ENCODE measurements at regions not wholly inside any gene's neighbourhood (a gene's known extent, or its start where the extent isn't known, plus 50 kb on each side); places are given as distances from the start of the nearest gene placed in this dataset.

DNA sequence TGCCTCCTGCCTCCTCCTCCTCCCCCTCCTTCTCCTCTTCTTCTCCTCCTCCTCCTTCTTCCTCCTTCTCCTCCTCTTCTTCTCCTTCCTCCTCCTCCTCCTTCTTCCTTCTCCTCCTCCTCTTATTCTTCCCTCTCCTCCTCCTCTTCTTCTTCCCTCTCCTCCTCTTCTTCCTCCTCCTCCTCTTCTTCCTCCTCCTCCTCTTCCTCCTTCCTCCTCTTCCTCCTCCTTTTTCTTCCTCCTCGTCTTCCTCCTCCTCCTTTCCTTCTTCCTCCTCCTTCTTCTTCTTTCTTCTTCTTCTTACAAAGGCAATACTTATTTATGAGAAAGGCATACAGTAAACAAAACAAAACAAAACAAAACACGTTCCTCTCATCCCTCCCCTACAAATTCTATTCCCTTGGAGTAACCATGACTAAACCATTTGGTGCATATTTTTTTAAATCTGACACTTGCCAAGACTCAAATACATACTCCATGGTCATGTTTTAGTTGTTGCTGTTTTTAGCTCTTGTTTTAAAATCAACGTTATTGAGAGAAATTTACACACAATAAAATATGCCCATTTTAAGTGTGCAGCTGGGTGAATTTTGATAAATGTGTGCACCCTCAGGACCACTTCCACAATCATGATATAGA, 135.6 kb downstream of the FOXD1 start:
- Mint-ChIP-seq H3K4me3 (no peak overlapping the region), H3K27ac (no peak overlapping the region), H3K36me3 (no peaks in the 10 kb centered on the region), H3K4me1 (peaks cover 4% of the 10 kb centered on the region), H3K9me3 (no peaks in the 10 kb centered on the region), H3K27me3 (peaks cover 91% of the 10 kb centered on the region)
- DNase-seq = no peak

DNA sequence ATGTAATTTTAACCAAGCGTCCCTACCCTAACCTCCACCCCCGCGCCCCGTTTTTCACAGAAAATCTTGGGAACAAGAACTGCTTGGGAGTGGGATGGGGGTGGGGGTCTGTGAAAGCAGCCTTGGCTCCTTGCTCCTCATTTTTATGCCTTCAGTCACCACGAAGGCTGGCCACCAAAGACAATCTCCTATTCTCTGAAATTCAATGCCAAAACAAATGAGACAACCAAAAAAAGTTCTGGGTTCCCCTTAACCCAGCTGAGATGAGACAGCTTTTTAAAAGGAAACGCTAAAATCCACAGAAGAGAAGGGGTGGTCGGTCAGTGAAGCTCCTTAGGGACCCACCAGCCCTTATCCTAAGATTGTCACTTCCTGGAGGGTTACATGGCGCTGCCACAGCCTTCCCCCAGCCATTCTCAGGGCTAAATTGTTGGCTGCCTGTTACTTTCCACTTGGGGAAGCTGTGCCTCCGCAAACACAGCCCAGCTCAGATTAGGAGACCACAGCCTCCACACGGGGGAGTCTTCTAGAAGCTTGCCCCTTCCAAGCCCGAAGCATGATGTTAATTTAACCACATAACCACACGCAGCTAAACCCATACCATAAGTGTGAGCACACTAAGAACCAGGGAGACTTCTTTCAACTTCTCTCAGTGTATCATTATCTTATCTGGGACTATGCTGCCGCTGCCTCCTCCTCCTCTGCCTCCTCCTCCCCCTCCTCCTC, 136.3 kb downstream of the FOXD1 start:
- Mint-ChIP-seq H3K36me3 (no peaks in the 10 kb centered on the region), H3K9me3 (no peaks in the 10 kb centered on the region), H3K27ac (no peak overlapping the region), H3K27me3 (peaks cover 95% of the 10 kb centered on the region), H3K4me1 (peaks cover 4% of the 10 kb centered on the region), H3K4me3 (no peak overlapping the region)
- DNase-seq = peak; percentile 30

DNA sequence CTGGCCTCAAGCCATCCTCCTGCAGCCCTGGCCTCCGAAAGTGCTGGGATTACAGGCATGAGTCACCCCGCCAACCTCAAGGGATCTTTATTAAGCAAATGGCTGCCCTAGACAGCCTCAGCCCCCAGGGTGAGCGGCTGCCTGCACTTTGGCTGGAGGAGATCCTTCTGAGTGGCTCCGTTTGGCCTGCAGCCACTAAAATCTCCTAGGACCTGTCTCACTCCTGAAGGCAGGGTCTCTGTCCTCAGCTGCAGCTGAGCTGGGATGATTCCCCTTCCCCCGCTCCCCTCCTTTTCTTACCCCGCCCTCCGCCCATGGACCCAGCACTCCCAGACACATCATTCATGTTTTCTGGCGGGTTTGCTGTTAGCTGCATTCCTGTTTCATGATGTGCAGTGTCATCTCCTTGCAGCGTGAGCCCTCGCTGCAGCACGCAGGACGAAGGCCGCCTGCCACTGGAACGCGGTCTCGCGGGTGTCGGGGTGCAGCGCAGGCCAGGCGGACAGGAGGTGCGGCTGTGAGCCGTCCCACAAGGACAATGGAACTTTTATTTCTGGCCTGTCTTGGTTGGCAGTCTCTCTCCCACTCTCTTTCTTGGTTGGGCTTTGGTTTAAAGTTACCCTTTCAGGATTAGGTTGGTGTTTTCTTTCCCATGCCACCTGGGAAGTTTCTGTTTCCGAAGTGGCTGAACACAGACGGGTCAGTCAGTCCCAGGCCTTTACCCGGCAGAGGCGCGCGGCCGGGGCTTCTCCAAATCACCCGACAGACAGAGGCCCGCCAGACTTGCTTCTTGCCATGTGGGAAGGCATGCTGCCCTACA, 137.1 kb downstream of the FOXD1 start:
- Mint-ChIP-seq H3K27me3 (peaks cover 96% of the 10 kb centered on the region), H3K36me3 (no peaks in the 10 kb centered on the region), H3K4me1 (peaks cover 4% of the 10 kb centered on the region), H3K27ac (no peak overlapping the region), H3K4me3 (no peak overlapping the region), H3K9me3 (no peaks in the 10 kb centered on the region)
- no peak for DNase-seq

DNA sequence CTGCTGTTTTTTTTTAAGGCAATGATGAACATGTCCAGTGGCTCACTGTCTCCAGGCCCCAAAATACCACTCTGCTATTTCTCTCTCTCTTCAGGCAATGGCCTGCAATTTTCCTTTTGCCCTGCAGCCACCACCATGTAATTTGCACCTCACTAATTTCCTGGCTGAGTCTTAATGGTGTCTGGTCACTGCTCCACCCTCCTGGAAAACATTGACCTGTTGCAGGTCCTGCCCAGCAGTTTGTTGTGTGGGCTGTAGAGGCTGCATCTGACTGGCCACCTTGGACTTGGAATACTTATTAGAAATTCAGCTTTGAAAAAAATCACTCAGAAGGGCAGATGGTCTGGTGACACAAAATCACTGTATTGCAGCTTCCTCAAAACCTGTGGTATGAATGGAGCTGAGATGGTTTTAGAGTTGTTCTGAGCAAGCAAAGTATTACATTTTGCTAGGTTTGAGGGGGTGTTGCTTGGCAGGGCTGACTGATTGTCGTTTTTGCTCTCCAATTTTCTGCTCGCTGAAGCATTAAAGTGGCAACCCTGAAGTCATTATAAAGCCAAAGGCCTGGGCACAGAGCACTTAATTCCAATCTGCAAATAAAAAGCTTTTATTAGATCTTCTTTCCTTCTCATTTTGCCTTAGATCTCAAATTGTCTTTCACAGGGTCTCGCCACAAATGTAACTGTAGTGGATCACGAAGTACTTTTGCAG, 134.8 kb downstream of the TMEM174 start:
- H3K27me3 Mint-ChIP-seq = peaks cover 93% of the 10 kb centered on the region
- H3K4me1 Mint-ChIP-seq = peaks cover 6% of the 10 kb centered on the region
- no peak for DNase-seq
- no peak overlapping the region for H3K27ac Mint-ChIP-seq
- peaks cover 1% of the 10 kb centered on the region for H3K36me3 Mint-ChIP-seq
- H3K4me3 Mint-ChIP-seq = no peak overlapping the region
- peaks cover 2% of the 10 kb centered on the region for H3K9me3 Mint-ChIP-seq

DNA sequence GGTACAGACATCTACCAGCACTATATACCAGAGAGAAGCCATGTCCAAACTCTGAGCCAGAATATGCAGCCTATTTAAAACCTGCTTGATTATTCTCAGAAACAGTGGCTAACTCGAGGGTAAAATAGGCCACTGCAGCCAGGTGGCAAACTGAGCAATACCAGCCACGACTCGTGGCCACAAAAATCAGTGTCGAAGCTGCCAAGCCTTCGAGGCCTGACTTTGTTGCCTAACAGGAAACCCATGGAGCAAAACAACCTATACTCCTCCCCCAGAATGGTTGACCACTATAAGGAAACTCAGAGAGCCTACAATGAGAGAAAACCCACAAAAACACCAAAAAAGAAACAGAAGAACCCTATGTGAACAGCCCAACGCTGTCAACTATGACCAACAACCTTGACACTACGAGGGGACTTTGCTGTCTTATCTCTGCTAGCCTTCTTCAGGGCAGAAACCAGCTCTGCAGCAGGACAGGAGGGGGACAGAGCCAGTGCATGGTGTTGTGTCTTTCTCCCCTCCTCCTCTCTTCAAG, 133.8 kb downstream of the TMEM174 start:
- H3K9me3 Mint-ChIP-seq = peaks cover 3% of the 10 kb centered on the region
- peaks cover 3% of the 10 kb centered on the region for H3K4me1 Mint-ChIP-seq
- no peak overlapping the region for H3K4me3 Mint-ChIP-seq
- no peak for DNase-seq
- H3K27ac Mint-ChIP-seq = no peak overlapping the region
- H3K36me3 Mint-ChIP-seq = peaks cover 3% of the 10 kb centered on the region
- peaks cover 93% of the 10 kb centered on the region for H3K27me3 Mint-ChIP-seq

DNA sequence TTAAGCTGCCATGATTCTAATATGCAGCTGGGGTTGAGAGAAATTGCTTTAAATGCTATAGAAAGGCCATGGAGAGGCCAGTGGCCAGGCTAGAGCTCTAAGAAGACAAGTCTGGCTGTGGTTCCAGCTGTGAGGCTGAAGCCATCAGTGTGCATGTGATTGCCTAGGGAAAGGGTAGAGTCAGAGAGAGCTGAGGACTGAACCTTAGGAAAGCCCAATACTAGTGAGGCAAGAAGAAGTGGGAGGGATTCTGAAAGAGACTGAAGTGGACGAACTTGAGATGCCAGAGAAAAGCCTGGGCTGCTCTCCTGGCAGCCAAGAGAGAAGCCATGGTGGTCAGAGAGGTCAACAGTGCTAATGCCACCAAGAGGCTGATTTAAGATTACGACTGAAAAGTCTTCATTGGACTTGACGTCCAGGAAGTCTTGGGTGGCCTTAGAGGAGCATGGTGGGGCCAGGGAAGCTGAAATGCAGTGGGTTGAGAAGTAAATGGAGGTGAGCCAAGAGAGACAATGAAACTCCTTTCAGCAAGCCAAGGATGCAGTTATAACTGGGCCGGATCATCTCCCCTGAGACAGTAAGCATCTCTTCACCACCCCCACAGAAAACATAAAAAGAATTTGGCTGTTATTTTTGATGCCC, 133.2 kb downstream of the TMEM174 start:
- Mint-ChIP-seq H3K27me3 (peaks cover 93% of the 10 kb centered on the region), H3K36me3 (peaks cover 3% of the 10 kb centered on the region), H3K9me3 (peaks cover 3% of the 10 kb centered on the region), H3K4me1 (peaks cover 3% of the 10 kb centered on the region), H3K27ac (no peak overlapping the region), H3K4me3 (no peak overlapping the region)
- no peak for DNase-seq

DNA sequence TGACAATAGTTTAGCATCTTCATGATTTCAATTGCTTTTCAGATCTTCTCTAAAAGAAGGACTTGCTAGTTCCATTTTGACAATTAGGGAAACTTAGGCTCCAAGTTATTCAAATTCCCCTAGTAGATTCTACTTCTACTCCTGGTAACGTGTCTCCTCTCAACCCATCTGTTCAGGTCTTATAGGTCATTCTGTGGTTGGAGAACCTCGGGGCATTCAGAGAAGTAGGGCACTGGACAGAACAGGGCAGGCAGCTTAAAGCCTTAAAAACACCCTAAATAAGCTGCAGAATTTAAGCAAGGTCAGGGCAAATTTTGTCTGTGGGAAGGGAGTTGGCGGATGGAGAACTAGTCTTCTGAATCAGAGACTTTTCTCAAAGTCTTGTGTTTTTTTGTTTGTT, 132.4 kb downstream of the TMEM174 start:
- Mint-ChIP-seq H3K4me3 (no peak overlapping the region), H3K27me3 (peaks cover 95% of the 10 kb centered on the region), H3K4me1 (peaks cover 7% of the 10 kb centered on the region), H3K9me3 (peaks cover 3% of the 10 kb centered on the region), H3K36me3 (peaks cover 5% of the 10 kb centered on the region), H3K27ac (no peak overlapping the region)
- no peak for DNase-seq

DNA sequence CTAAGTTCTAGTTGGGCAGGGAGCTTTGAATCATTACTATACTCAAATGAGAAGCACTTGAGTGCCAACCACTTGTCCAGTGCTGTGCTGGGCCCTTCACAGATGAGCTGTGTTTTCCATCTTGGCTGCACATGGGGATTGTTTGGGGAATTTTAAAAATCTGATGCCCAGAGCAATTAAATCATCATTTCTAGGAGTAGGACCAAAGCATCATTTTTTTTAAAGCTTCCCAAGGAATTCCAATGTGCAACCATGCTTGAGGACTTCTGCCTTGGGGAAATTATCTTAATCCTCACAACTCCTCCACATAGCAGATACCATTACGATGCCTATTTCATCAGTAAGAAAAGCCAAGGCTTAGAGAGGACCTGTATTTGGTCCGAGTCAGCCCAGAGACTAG, 131.4 kb downstream of the TMEM174 start:
- no peak for DNase-seq
- H3K27me3 Mint-ChIP-seq = peaks cover 95% of the 10 kb centered on the region
- H3K4me1 Mint-ChIP-seq = peaks cover 16% of the 10 kb centered on the region
- H3K4me3 Mint-ChIP-seq = no peak overlapping the region
- H3K36me3 Mint-ChIP-seq = peaks cover 5% of the 10 kb centered on the region
- no peak overlapping the region for H3K27ac Mint-ChIP-seq
- peaks cover 3% of the 10 kb centered on the region for H3K9me3 Mint-ChIP-seq

DNA sequence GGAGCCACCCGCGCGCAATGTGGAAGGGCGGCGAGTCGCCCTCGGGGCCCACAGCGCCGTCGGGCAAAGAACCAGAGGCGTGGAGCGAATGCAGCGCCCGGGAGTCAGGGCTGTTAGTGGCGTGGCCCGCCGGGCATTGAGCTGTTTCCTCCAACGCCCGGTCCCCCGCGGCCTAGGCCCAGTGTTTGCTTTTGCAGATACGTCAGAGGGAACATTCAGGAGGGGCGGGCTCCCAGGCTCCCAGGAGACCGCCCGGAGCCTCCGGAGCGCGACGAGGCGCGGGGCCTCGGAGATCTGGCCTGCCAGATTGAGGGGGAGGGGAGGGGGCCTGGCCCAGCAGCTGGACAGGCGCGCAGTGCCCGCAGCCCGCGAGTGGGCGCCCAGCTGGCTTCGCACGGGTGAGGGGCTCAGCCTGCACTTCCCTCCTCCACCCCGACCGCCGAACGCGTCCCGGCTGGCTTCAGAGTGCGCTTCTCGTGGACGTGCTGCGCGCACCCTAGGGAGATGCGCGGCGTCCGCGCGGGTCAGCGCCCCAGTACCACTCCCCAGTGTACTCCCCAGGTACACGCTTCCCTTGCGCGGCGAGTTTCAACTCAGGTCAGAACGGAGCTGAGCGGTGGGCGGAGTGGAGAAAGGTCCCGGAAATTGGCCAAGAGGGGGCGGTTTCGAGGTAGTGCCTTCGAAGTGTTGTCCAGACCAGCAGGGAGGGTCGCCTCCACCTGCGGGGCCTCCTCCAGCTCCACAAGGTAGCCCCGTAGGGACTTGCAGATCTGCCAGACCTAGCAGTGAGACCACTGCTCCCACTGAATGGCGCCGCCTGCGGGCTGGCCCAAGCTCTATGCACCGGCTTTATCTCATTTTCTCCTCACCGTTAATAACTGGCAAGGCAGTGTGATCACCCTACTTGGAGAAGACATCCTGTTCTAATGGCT, 130.4 kb downstream of the TMEM174 start:
- Mint-ChIP-seq H3K4me3 (no peak overlapping the region), H3K27me3 (peaks cover 97% of the 10 kb centered on the region), H3K9me3 (peaks cover 3% of the 10 kb centered on the region), H3K27ac (no peak overlapping the region), H3K4me1 (peaks cover 23% of the 10 kb centered on the region), H3K36me3 (peaks cover 5% of the 10 kb centered on the region)
- no peak for DNase-seq

DNA sequence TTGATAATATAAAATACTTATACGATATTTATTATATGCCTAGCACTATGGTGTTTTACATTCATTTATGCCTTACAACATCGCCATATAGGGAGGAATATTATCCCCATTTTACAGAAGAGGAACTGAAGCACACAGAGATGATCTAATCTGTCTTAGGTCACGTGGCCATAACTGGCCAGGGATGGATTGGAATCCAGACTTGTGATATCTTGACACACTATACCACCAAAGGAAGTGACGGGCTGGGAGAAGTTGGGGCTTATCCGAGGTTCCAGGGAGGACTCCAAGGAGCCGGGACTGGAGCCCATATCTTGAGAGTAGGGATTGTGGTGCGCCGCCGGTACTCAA, 129.8 kb downstream of the TMEM174 start:
- H3K4me3 Mint-ChIP-seq = no peak overlapping the region
- DNase-seq = no peak
- H3K9me3 Mint-ChIP-seq = peaks cover 3% of the 10 kb centered on the region

DNA sequence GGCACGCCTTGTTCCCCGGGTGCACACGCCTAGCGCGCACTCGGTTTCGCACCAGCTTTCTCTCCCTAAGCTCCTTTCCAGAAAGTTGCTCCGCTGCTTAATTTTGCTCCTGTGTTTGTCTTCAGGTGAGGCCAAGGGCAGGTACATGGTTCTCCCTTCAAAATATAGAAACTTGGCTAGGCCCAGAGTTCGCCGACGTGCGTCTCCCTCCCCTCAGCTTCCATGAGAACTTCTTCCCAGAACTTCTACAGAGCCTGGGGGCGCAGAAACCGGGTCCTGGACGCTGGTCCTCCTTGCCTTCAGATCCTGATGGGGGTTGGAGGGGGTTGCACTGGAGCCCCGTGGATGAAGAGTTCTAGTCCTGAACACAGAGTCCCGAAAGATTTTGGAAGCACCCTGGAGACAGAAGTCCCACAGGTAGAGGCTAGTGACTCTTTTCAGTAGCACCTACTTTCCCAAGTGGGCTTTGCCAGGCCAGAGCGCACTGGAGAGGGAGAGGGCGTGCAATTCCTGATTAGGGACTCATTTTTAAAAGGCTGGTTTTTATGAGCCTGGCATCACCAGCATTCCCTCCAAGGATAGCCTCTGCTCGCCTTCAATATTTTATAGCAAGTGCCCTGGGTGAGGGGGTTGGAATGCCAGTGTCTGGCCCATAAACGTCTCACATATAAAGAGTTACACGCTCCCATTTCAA, 128.4 kb downstream of the TMEM174 start:
- DNase-seq = no peak
- Mint-ChIP-seq H3K4me3 (no peak overlapping the region), H3K9me3 (peaks cover 3% of the 10 kb centered on the region), H3K27ac (no peak overlapping the region), H3K36me3 (peaks cover 5% of the 10 kb centered on the region), H3K27me3 (peaks cover 97% of the 10 kb centered on the region), H3K4me1 (peaks cover 26% of the 10 kb centered on the region)

More for the DNA sequence above, 129.8 kb downstream of the TMEM174 start:
- Mint-ChIP-seq H3K27ac (no peak overlapping the region), H3K27me3 (peaks cover 97% of the 10 kb centered on the region), H3K36me3 (peaks cover 5% of the 10 kb centered on the region), H3K4me1 (peaks cover 23% of the 10 kb centered on the region)

DNA sequence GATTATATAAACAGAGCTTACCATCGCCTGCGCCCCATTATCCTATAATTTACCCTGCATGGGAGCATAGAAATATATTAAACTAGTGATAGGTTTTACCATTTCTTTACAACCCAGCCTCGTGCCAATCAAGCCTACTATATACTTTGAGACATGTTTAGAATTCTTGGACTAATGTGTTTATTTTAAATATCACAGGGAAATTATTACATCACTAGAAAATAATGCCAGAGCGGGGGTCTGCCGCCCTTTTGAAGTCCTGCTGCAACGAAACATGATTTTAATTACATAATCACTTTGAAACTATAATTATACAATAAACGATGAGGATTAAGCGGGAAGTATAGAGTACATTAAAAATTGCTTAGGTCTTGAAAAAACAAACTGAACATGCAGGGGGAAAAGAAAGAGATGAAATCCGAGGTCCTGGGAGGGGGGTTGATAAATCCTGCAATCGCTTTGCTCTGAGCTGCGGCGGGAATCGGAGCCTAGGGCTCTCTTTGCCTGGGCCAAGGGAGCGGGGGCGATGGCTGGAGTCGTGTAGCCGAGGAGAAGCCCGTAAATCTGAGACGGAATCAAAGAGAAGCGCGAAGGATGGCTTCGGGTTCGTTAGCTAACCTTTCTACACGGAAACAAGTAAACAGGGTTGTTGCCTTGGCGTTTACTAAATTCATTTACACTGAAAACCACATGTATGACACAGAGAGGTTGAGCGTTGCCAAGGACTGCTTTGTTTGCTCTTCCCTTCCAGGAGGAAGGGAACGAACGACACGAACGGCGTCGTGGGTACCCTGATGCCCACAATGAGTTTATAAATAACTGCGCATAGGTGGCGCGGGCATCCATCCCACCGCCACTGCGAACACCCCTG, 127.6 kb downstream of the TMEM174 start:
- H3K4me3 Mint-ChIP-seq = no peak overlapping the region
- DNase-seq = no peak
- H3K9me3 Mint-ChIP-seq = peaks cover 3% of the 10 kb centered on the region
- H3K27me3 Mint-ChIP-seq = peaks cover 97% of the 10 kb centered on the region
- H3K4me1 Mint-ChIP-seq = peaks cover 28% of the 10 kb centered on the region
- peaks cover 5% of the 10 kb centered on the region for H3K36me3 Mint-ChIP-seq
- H3K27ac Mint-ChIP-seq = no peak overlapping the region

All from activated naive CD8-positive, alpha-beta T cell treated with anti-CD3 and anti-CD28 coated beads for 36 hours (primary cell).